ENCODE measurements at regions not wholly inside any gene's neighbourhood (a gene's known extent, or its start where the extent isn't known, plus 50 kb on each side); places are given as distances from the start of the nearest gene placed in this dataset.
"Not testable (repeated sequence)": the region's sequence is repeated elsewhere in the genome, so short reads cannot be mapped to it uniquely, and the experiment has no call there.

- WGBS (ENCODE audit: insufficient coverage) = 96% methylated on average over 14 of the region's 19 CpGs
- H3K27me3 ChIP-seq (ENCODE audit: control insufficient read depth, insufficient read depth, low read length) = no peaks in the 10 kb centered on the region
- H3K36me3 ChIP-seq (ENCODE audit: control insufficient read depth, insufficient read depth, low read length) = no peaks in the 10 kb centered on the region
- no peak for DNase-seq (ENCODE audit: low read depth in 4 of 6, low spot score in 6 of 6)
- no peak overlapping the region for H3K4me3 ChIP-seq (ENCODE audit: low read depth, low read length)
- no peak overlapping the region for H3K27ac ChIP-seq (ENCODE audit: low read depth, low read length)
- H3K4me1 ChIP-seq (ENCODE audit: control insufficient read depth, insufficient read depth, low read length) = no peaks in the 10 kb centered on the region
- peaks cover 8% of the 10 kb centered on the region for H3K9me3 ChIP-seq (ENCODE audit: control insufficient read depth, insufficient read depth, low read length)
These were observed 83.5 kb upstream of the ZNF254 start for GRCh38 chr19:24003537-24003936.

- WGBS (ENCODE audit: insufficient coverage) = 77% methylated on average over 5 of the region's 6 CpGs
- Histone ChIP-seq H3K36me3 (ENCODE audit: control insufficient read depth, insufficient read depth, low read length) (no peaks in the 10 kb centered on the region), H3K27ac (ENCODE audit: low read depth, low read length) (no peak overlapping the region), H3K4me3 (ENCODE audit: low read depth, low read length) (no peak overlapping the region), H3K9me3 (ENCODE audit: control insufficient read depth, insufficient read depth, low read length) (peaks cover 8% of the 10 kb centered on the region), H3K27me3 (ENCODE audit: control insufficient read depth, insufficient read depth, low read length) (no peaks in the 10 kb centered on the region), H3K4me1 (ENCODE audit: control insufficient read depth, insufficient read depth, low read length) (no peaks in the 10 kb centered on the region)
- no peak for DNase-seq (ENCODE audit: low read depth in 4 of 6, low spot score in 6 of 6)
These were observed 82.8 kb upstream of the ZNF254 start for GRCh38 chr19:24004166-24004565.

DNA sequence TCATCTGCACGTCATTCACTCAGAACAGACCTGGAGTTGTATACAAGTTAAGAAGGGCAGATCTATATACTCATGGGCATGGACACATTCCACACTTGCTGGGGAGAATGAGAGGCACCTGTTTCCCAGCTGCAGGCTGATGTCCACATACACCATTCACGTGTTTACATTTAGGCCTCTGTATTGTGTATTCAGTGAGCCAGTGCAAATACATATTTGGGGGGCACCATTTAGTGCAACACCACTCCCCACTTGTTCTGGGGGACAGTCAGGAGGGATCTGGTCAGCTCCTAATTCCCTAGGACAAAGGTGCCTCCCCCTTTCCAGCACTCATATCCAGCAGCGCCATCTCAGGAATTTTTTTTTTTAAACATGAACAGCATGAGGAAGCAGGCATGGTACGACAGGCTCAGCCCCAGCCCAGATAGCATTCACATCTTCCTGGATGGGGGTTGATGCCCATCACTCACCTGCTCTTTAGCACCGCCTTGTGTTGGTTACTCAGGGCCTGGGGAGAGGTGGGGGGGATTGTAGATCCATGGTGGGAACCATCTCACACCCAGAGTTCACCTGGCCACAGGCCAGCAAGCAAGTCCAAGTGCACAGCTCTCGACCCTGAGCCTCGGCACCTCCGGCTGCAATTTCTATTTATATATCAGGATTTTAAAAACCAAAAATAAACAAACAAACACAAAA lies 56.9 kb upstream of the ZNF254 start:
- no peak for DNase-seq (ENCODE audit: low read depth in 4 of 6, low spot score in 6 of 6)
- WGBS (ENCODE audit: insufficient coverage) = 80% methylated on average over 2 of the region's 8 CpGs
- Histone ChIP-seq H3K9me3 (ENCODE audit: control insufficient read depth, insufficient read depth, low read length) (no peaks in the 10 kb centered on the region), H3K36me3 (ENCODE audit: control insufficient read depth, insufficient read depth, low read length) (no peaks in the 10 kb centered on the region), H3K4me3 (ENCODE audit: low read depth, low read length) (no peak overlapping the region), H3K27ac (ENCODE audit: low read depth, low read length) (no peak overlapping the region), H3K27me3 (ENCODE audit: control insufficient read depth, insufficient read depth, low read length) (no peaks in the 10 kb centered on the region), H3K4me1 (ENCODE audit: control insufficient read depth, insufficient read depth, low read length) (peaks cover 12% of the 10 kb centered on the region)

DNA sequence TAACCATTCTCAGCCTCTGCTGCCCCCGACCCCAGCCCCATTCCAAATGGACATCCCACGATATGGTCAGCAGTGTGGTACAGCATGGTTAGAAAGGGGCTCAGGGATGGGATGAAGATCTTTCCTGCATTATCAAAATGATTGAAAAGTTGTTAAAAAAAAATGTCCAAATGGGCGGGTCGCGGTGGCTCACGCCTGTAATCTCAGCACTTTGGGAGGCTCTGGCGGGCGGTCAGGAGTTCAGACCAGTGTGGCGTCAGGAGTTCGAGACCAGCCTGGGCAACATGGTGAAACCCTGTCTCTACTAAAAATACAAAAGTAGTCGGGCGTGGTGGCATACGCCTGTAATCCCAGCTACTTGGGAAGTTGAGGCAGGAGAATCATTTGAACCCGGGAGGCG lies 54.3 kb upstream of the ZNF254 start:
- Histone ChIP-seq H3K4me1 (ENCODE audit: control insufficient read depth, insufficient read depth, low read length) (peaks cover 16% of the 10 kb centered on the region), H3K36me3 (ENCODE audit: control insufficient read depth, insufficient read depth, low read length) (peaks cover 12% of the 10 kb centered on the region), H3K4me3 (ENCODE audit: low read depth, low read length) (no peak overlapping the region), H3K27ac (ENCODE audit: low read depth, low read length) (no peak overlapping the region), H3K27me3 (ENCODE audit: control insufficient read depth, insufficient read depth, low read length) (no peaks in the 10 kb centered on the region), H3K9me3 (ENCODE audit: control insufficient read depth, insufficient read depth, low read length) (no peaks in the 10 kb centered on the region)
- no peak for DNase-seq (ENCODE audit: low read depth in 4 of 6, low spot score in 6 of 6)
- 78% methylated on average over 6 of the region's 15 CpGs for WGBS (ENCODE audit: insufficient coverage)

DNA sequence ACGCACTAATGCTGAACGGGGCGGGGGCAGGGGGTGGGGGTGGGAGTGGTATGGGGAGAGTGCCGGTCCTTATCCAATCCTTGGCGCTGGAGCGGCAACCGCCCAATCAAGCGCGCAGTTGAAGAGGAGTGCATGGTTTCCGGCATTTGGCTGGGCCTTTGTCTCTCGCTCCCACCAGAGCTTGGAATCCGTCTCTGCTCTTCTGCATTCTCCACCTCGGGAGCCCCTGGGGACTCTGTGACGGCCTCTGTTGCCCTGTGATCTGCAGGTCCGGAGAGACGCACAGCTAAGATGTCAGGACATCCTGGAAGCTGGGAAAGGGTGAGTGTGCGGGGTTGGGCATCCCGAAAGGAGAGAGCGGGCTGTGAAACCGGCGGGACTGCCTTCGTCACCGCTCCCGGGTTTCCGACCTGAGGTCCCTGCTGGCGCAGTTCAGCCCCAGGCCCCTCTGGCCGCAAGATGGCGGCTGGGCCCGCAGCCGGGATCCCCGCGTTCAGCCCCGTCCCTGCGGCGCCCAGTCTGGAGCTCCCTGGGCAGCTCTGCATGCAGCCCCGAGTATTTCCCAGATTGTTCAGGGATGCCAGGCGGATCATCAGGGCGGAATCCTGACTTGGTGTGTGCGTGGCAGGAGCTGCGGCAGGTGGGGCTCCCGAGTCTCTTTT lies 53.6 kb upstream of the ZNF254 start:
- Histone ChIP-seq H3K27ac (ENCODE audit: low read depth, low read length) (peak overlapping the region; percentile 97), H3K9me3 (ENCODE audit: control insufficient read depth, insufficient read depth, low read length) (no peaks in the 10 kb centered on the region), H3K36me3 (ENCODE audit: control insufficient read depth, insufficient read depth, low read length) (peaks cover 14% of the 10 kb centered on the region), H3K4me1 (ENCODE audit: control insufficient read depth, insufficient read depth, low read length) (peaks cover 16% of the 10 kb centered on the region), H3K4me3 (ENCODE audit: low read depth, low read length) (peak overlapping the region; percentile 73), H3K27me3 (ENCODE audit: control insufficient read depth, insufficient read depth, low read length) (no peaks in the 10 kb centered on the region)
- peak; percentile 86 to 98 (median 90) for DNase-seq (ENCODE audit: low read depth in 4 of 6, low spot score in 6 of 6)
- 0% methylated on average over 36 of the region's 41 CpGs for WGBS (ENCODE audit: insufficient coverage)

DNA sequence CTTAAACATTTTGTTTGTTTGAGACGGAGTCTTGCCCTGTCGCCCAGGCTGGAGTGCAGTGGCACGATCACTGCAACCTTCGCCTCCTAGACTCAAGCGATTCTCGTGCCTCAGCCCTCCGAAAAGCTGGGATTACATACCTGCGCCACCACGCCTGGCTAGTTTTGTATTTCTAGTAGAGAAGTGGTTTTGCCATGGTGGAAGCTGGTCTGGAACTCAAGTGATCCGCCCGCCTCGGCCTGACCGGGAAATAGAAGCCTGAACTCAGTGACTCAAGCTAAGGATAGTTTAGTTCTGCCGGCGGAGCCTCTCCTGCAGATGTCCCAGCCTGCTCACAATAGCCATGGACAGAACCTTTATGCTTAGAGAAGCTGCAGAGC lies 53.0 kb upstream of the ZNF254 start:
- whole genome bisulfite sequencing (ENCODE audit: insufficient coverage) = 1% methylated on average over 12 of the region's 15 CpGs
- peak overlapping the region; percentile 97 for H3K27ac ChIP-seq (ENCODE audit: low read depth, low read length)
- H3K4me1 ChIP-seq (ENCODE audit: control insufficient read depth, insufficient read depth, low read length) = peaks cover 16% of the 10 kb centered on the region
- H3K4me3 ChIP-seq (ENCODE audit: low read depth, low read length) = peak overlapping the region; percentile 73
- peaks cover 14% of the 10 kb centered on the region for H3K36me3 ChIP-seq (ENCODE audit: control insufficient read depth, insufficient read depth, low read length)
- no peaks in the 10 kb centered on the region for H3K9me3 ChIP-seq (ENCODE audit: control insufficient read depth, insufficient read depth, low read length)
- no peaks in the 10 kb centered on the region for H3K27me3 ChIP-seq (ENCODE audit: control insufficient read depth, insufficient read depth, low read length)
- peak in 5 of 6 donors; percentile 12 to 79 (median 66) for DNase-seq (ENCODE audit: low read depth in 4 of 6, low spot score in 6 of 6)

DNA sequence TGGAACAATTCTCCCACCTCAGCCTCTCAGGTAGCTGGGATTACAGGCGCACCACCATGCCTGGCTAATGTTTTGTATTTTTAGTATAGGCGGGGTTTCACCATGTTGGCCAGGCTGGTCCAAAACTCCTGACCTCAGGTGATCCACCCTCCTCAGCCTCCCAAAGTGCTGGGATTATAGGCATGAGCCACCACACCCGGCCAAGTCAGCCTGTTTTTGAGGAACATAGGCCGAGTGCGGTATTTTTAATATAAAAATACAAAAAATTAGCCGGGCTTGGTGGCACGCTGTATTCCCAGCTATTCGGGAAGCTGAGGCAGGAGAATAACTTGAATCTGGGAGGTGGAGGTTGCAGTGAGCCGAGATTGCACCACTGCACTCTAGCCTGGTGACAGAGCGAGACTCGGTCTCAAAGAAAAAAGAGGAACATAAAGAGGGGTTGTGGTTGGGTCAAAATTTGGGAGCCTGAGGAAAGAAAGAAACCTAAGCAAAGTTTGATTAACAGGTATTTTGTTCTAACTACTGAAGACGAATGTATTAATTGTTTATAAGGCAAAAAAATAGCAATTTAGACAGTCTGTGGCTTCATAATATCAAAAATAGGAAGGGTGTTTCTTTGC lies 51.6 kb upstream of the ZNF254 start:
- Histone ChIP-seq H3K4me1 (ENCODE audit: control insufficient read depth, insufficient read depth, low read length) (peaks cover 16% of the 10 kb centered on the region), H3K36me3 (ENCODE audit: control insufficient read depth, insufficient read depth, low read length) (peaks cover 14% of the 10 kb centered on the region)
- not testable (repeated sequence) for H3K27ac ChIP-seq (ENCODE audit: low read depth, low read length); H3K9me3 ChIP-seq (ENCODE audit: control insufficient read depth, insufficient read depth, low read length); H3K4me3 ChIP-seq (ENCODE audit: low read depth, low read length); H3K27me3 ChIP-seq (ENCODE audit: control insufficient read depth, insufficient read depth, low read length); DNase-seq (ENCODE audit: low read depth in 4 of 6, low spot score in 6 of 6)
- 89% methylated on average over 9 of the region's 12 CpGs for WGBS (ENCODE audit: insufficient coverage)

Small RNA genes in the stretch of these regions (small RNA-seq; reads per million reads assigned to genes)
- 0.41 reads per million, percentile 46 among the genes with 10 or more reads in this experiment for gene RNA5-8SP4 (ENCODE audit: low replicate concordance)
